ENCODE measurements at regions not wholly inside any gene's neighbourhood (a gene's known extent, or its start where the extent isn't known, plus 50 kb on each side); places are given as distances from the start of the nearest gene placed in this dataset.

- no peaks in the 10 kb centered on the region for H3K27me3 ChIP-seq
- no peak for DNase-seq (ENCODE audit: low spot score in 2 of 2)
- H3K4me1 ChIP-seq = no peaks in the 10 kb centered on the region
- TF ChIP-seq CTCF (IDR thresholded peaks at IDR 0.05) = no peak
- TF ChIP-seq POLR2AphosphoS5 (IDR thresholded peaks at IDR 0.05) = no peak
- TF ChIP-seq EP300 (IDR thresholded peaks at IDR 0.05) = no peak
- TF ChIP-seq POLR2A (IDR thresholded peaks at IDR 0.05) = no peak
- WGBS = 73% methylated on average over 8 of the region's 8 CpGs
- H3K9me3 ChIP-seq = peaks cover 3% of the 10 kb centered on the region
- H3K36me3 ChIP-seq = no peaks in the 10 kb centered on the region
- no peak overlapping the region for H3K27ac ChIP-seq
- H3K4me3 ChIP-seq = no peak overlapping the region
Observed at GRCh38 chr5:51095486-51095885, 287.8 kb upstream of the ISL1 start.

GRCh38 chr5:51096859-51097258 lies 286.4 kb upstream of the ISL1 start:
- Histone ChIP-seq H3K4me3 (no peak overlapping the region), H3K36me3 (no peaks in the 10 kb centered on the region), H3K4me1 (no peaks in the 10 kb centered on the region), H3K9me3 (peaks cover 3% of the 10 kb centered on the region), H3K27ac (no peak overlapping the region), H3K27me3 (no peaks in the 10 kb centered on the region)
- DNase-seq (ENCODE audit: low spot score in 2 of 2) = no peak
- 78% methylated on average over 3 of the region's 3 CpGs for WGBS
- TF ChIP-seq POLR2AphosphoS5 (IDR thresholded peaks at IDR 0.05) = no peak
- no peak for TF ChIP-seq CTCF (IDR thresholded peaks at IDR 0.05)
- TF ChIP-seq EP300 (IDR thresholded peaks at IDR 0.05) = no peak
- TF ChIP-seq POLR2A (IDR thresholded peaks at IDR 0.05) = no peak

GRCh38 chr5:51099173-51099853 lies 283.9 kb upstream of the ISL1 start:
- H3K4me3 ChIP-seq = no peak overlapping the region
- DNase-seq (ENCODE audit: low spot score in 2 of 2) = no peak
- no peaks in the 10 kb centered on the region for H3K4me1 ChIP-seq
- H3K9me3 ChIP-seq = peaks cover 3% of the 10 kb centered on the region
- no peaks in the 10 kb centered on the region for H3K27me3 ChIP-seq
- 82% methylated on average over 6 of the region's 6 CpGs for WGBS
- no peaks in the 10 kb centered on the region for H3K36me3 ChIP-seq
- no peak overlapping the region for H3K27ac ChIP-seq
- no peak for TF ChIP-seq POLR2AphosphoS5 (IDR thresholded peaks at IDR 0.05)
- TF ChIP-seq EP300 (IDR thresholded peaks at IDR 0.05) = no peak
- TF ChIP-seq POLR2A (IDR thresholded peaks at IDR 0.05) = no peak
- TF ChIP-seq CTCF (IDR thresholded peaks at IDR 0.05) = no peak

- peaks cover under 1% of the 10 kb centered on the region for H3K9me3 ChIP-seq
- WGBS = 81% methylated on average over 2 of the region's 2 CpGs
- no peaks in the 10 kb centered on the region for H3K27me3 ChIP-seq
- no peaks in the 10 kb centered on the region for H3K4me1 ChIP-seq
- no peak overlapping the region for H3K4me3 ChIP-seq
- H3K27ac ChIP-seq = no peak overlapping the region
- TF ChIP-seq POLR2A (IDR thresholded peaks at IDR 0.05) (no peak), POLR2AphosphoS5 (IDR thresholded peaks at IDR 0.05) (no peak), CTCF (IDR thresholded peaks at IDR 0.05) (no peak), EP300 (IDR thresholded peaks at IDR 0.05) (no peak)
- DNase-seq (ENCODE audit: low spot score in 2 of 2) = no peak
- no peaks in the 10 kb centered on the region for H3K36me3 ChIP-seq
Observed at GRCh38 chr5:51104556-51104955, 278.7 kb upstream of the ISL1 start.

GRCh38 chr5:51109786-51110410 lies 273.4 kb upstream of the ISL1 start:
- WGBS = 47% methylated on average over 3 of the region's 3 CpGs
- no peak for TF ChIP-seq POLR2AphosphoS5 (IDR thresholded peaks at IDR 0.05)
- TF ChIP-seq CTCF (IDR thresholded peaks at IDR 0.05) = no peak
- no peak for TF ChIP-seq POLR2A (IDR thresholded peaks at IDR 0.05)
- no peak for TF ChIP-seq EP300 (IDR thresholded peaks at IDR 0.05)
- H3K4me3 ChIP-seq = no peak overlapping the region
- DNase-seq (ENCODE audit: low spot score in 2 of 2) = no peak
- no peaks in the 10 kb centered on the region for H3K36me3 ChIP-seq
- no peaks in the 10 kb centered on the region for H3K27me3 ChIP-seq
- no peaks in the 10 kb centered on the region for H3K9me3 ChIP-seq
- no peaks in the 10 kb centered on the region for H3K4me1 ChIP-seq
- no peak overlapping the region for H3K27ac ChIP-seq

All from suprapubic skin (tissue), 4 donors.